HG03378 (cell line): ENCODE measurements at regions not wholly inside any gene's neighbourhood (a gene's known extent, or its start where the extent isn't known, plus 50 kb on each side); places are given as distances from the start of the nearest gene placed in this dataset.
"Not testable (repeated sequence)": the region's sequence is repeated elsewhere in the genome, so short reads cannot be mapped to it uniquely, and the experiment has no call there.

ENCODE experiments used
- ATAC-seq: cut with Tn5 transposase; IDR thresholded peaks from one replicate; pipeline ENCODE4 v1.9.1; 2021; ENCODE audit warnings: mild to moderate bottlenecking, moderate library complexity; ENCODE audit not compliant: unreplicated experiment

DNA sequence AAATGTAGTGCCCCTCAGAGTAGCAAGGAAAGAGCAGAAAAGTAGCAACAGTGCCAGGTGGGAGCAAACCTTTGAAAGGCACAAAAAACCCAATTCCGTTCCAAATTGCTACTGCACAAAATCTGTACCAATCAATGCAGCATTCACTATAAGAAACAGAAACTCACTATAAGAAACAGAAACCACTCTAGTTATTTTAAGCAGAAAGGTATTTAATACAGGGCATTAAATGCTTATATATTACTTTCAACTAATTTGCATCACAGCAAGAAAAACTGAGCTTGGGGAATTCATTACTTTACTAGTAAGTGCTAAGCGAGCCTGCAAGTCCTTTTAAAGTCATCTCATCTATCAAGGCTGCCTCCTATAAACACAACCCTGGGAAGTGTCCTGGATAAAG is 116.5 kb upstream of the OLIG3 start:
- ATAC-seq = no peak

GRCh38 chr6:137623293-137623692 is 129.1 kb upstream of the OLIG3 start:
- no peak for ATAC-seq

DNA sequence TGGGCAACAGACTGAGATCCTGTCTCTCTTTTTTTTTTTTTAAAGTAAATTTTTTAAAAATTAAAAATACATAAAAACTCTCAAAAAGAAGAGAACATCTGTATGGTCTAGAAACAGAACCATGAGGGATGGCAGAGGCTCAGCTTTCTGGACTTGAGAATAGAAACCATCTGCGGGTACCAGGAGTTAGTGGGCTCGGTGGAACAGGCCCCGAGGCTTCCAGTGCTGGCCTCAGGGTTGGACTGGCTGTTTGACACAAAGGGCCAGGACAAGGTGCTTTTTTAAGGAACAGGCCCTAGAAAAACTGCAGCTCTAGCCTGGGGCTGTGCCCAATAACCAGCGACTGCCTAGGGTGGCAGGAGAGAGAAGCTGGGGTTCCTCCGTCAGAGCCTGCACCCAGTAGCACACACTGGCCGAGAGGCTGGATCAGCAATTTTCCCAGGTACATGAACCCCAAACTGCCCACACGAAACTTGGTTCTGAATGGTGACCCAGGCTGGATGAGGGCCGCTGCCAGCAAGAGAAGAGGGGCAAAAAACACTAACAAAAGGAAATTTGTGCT is 131.0 kb upstream of the OLIG3 start:
- ATAC-seq = no peak

- no peak for ATAC-seq
Observed at GRCh38 chr6:137625808-137626207, 131.6 kb upstream of the OLIG3 start.

GRCh38 chr6:137630666-137631065 is 136.5 kb upstream of the OLIG3 start:
- no peak for ATAC-seq

- no peak for ATAC-seq
Observed at GRCh38 chr6:137631323-137631722, 137.1 kb upstream of the OLIG3 start.

DNA sequence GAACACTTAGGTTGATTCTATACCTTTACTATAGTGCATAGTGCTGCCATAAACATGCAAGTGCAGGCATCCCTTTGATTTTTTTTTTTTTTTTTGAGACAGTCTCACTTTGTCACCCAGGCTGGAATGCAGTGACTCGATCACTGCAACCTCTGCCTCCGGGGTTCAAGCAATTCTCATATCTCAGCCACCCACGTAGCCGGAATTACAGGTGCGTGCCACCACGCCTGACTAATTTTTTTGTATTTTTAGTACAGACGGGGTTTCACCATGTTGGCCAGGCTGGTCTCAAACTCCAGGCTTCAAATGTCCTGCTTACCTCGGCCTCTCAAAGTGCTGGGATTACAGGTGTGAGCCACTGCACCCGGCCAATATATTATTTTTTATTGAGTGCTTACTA is 140.0 kb upstream of the OLIG3 start:
- ATAC-seq = peak; percentile 46

- no peak for ATAC-seq
Observed at GRCh38 chr6:137637121-137637520, 142.9 kb upstream of the OLIG3 start.

GRCh38 chr6:137638926-137639706 is 144.9 kb upstream of the OLIG3 start:
- no peak for ATAC-seq

GRCh38 chr6:137640086-137640485 is 145.9 kb upstream of the OLIG3 start:
- ATAC-seq = no peak

DNA sequence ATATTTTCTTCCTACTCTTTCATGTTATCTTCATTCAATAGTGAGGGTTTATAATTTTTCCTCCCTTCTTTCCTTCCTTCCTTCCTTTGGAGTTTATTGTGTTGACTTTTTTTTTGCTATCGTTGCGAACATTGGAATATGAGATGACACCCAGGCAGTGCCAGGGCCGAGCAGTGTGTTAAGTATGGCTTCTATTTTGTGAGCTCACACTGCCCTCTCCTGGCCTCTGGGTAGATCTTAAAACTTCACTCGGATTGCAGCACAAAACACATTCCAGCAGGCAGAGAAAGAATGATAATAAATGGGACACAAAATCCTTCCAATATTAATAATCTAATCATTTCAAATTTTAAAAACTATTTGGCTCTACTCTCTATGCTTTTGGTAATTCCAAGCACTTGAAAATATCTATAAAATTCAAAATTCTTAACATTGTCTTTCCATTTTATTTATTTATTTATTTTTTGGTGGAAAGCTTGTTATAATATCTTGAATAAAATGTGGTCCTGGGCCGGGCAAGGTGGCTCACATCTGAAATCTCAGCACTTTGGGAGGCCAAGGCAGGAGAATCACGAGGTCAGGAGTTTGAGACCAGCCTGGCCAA is 147.4 kb upstream of the OLIG3 start:
- peak; percentile 48 for ATAC-seq

- ATAC-seq = not testable (repeated sequence)
Observed at GRCh38 chr6:137643210-137643609, 149.0 kb upstream of the OLIG3 start.

DNA sequence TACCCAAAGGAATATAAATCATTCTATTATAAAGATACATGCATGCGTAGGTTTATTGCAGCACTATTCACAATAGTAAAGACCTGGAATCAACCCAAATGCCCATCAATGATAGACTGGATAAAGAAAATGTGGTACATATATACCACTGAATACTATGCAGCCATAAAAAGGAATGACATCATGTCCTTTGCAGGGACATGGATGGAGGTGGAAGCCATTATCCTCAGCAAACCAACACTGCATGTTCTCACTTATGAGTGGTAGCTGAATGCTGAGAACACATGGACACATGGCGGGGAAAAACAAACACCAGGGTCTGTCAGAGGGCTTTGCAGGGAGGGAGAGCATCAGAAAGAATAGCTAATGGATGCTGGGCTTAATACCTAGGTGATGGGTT is 149.4 kb upstream of the OLIG3 start:
- not testable (repeated sequence) for ATAC-seq

- ATAC-seq = no peak
Observed at GRCh38 chr6:137645850-137646249, 151.7 kb upstream of the OLIG3 start.

GRCh38 chr6:137646484-137646883 is 152.3 kb upstream of the OLIG3 start:
- ATAC-seq = no peak

- no peak for ATAC-seq
Observed at GRCh38 chr6:137647762-137648447, 153.7 kb upstream of the OLIG3 start.

GRCh38 chr6:137650720-137651119 is 156.5 kb upstream of the OLIG3 start:
- ATAC-seq = no peak

GRCh38 chr6:137651178-137651577 is 157.0 kb upstream of the OLIG3 start:
- no peak for ATAC-seq

DNA sequence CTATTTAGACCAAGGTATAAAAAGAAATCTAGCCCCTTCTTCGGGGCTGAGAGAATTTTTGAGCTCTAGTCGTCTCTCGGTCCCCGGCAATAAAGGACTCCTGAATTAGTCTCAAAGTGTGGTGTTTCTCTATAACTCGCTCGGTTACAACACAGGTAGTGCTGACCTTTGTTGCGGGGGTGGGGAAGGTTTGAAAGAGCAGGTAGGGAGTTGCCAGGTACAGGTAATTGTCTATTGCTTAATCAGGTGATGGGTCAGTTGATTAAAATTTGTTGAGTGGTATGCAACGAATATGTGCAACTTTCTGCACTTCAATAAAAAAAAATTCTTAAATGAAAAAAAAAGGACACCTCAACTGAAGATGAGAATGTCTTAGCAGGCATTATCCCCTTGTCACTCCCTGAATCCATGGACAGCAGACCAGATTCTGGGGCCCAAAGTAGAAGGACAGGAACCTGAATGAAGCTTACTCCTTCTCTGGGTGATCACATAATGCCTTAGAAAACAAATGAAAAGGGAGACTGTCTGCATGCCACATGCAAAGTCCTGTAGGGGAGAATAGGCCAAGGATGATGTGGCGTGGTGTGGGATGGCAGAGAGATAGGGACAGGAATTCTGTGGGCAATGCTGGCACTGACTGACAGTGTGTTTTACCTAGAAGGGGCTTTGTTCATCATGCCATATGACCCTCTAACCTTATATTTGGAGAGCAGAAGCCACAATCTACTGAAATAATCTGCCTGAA is 157.6 kb upstream of the OLIG3 start:
- no peak for ATAC-seq

GRCh38 chr6:137652961-137653705 is 158.9 kb upstream of the OLIG3 start:
- no peak for ATAC-seq
